ENCODE measurements at regions not wholly inside any gene's neighbourhood (a gene's known extent, or its start where the extent isn't known, plus 50 kb on each side); places are given as distances from the start of the nearest gene placed in this dataset.
"Not testable (repeated sequence)": the region's sequence is repeated elsewhere in the genome, so short reads cannot be mapped to it uniquely, and the experiment has no call there.

- POLR2A ChIA-PET: no interaction called here
- Histone ChIP-seq H3K4me1 (ENCODE audit: control insufficient read depth, insufficient read depth, low read length) (no peaks in the 10 kb centered on the region), H3K27ac (ENCODE audit: extremely low read depth, low read depth, low read length) (no peak overlapping the region), H3K36me3 (ENCODE audit: control insufficient read depth in 2 of 2, insufficient read depth in 1 of 2, low read length in 2 of 2) (no peaks in the 10 kb centered on the region), H3K4me3 (ENCODE audit: low read depth, low read length) (no peak overlapping the region), H3K9me3 (ENCODE audit: control insufficient read depth, insufficient read depth, low read depth, low read length) (no peaks in the 10 kb centered on the region)
- no peak for TF ChIP-seq ZFP37 (tag by site-specific recombination; IDR thresholded peaks at IDR 0.05)
- no peak for TF ChIP-seq ZNF664 (tag by site-specific recombination; IDR thresholded peaks at IDR 0.05)
- TF ChIP-seq HOXC10 (CRISPR knock-in tag; IDR thresholded peaks at IDR 0.05): no peak
- no peak for TF ChIP-seq ZNF704 (tag by site-specific recombination; IDR thresholded peaks at IDR 0.05)
- TF ChIP-seq ZNF248 (tag by site-specific recombination; IDR thresholded peaks at IDR 0.05): no peak
- TF ChIP-seq ZNF510 (tag by site-specific recombination; IDR thresholded peaks at IDR 0.05; ENCODE audit: insufficient replicate concordance): no peak
- TF ChIP-seq SCRT1 (tag by site-specific recombination; IDR thresholded peaks at IDR 0.05; ENCODE audit: borderline replicate concordance): no peak
- TF ChIP-seq ATF2 (tag by site-specific recombination; IDR thresholded peaks at IDR 0.05; ENCODE audit: low read depth): no peak
- TF ChIP-seq MYNN (tag by site-specific recombination; IDR thresholded peaks at IDR 0.05; ENCODE audit: borderline replicate concordance): no peak
- no peak for TF ChIP-seq ZNF785 (tag by site-specific recombination; IDR thresholded peaks at IDR 0.05)
- no peak for TF ChIP-seq ZNF10 (tag by site-specific recombination; IDR thresholded peaks at IDR 0.05)
- no peak for TF ChIP-seq AEBP2 (tag by site-specific recombination; IDR thresholded peaks at IDR 0.05; ENCODE audit: borderline replicate concordance)
- no peak for TF ChIP-seq ZNF837 (tag by site-specific recombination; IDR thresholded peaks at IDR 0.05)
- no peak for TF ChIP-seq ZNF629 (tag by site-specific recombination; IDR thresholded peaks at IDR 0.05)
- no peak for TF ChIP-seq ZNF398 (tag by site-specific recombination; IDR thresholded peaks at IDR 0.05)
- TF ChIP-seq YY1 (tag by site-specific recombination; IDR thresholded peaks at IDR 0.05): no peak
- TF ChIP-seq ZNF530 (tag by site-specific recombination; IDR thresholded peaks at IDR 0.05; ENCODE audit: low read depth): no peak
- TF ChIP-seq ZNF211 (tag by site-specific recombination; IDR thresholded peaks at IDR 0.05; ENCODE audit: low read depth): no peak
- no peak for TF ChIP-seq ZBTB7A (tag by site-specific recombination; IDR thresholded peaks at IDR 0.05; ENCODE audit: low read depth)
- TF ChIP-seq PBX3 (CRISPR knock-in tag; IDR thresholded peaks at IDR 0.05): no peak
- CTCF ChIA-PET: interaction anchor here (0.7 kb wide), 1 partner anchor 146 kb away, joined by 3 read pairs; no protein-coding TSS in a partner anchor
Measured at GRCh38 chr2:220821683-220822082, 750.4 kb downstream of the EPHA4 start.

GRCh38 chr2:220823590-220823989 is 748.5 kb downstream of the EPHA4 start:
- H3K36me3 ChIP-seq (ENCODE audit: control insufficient read depth in 2 of 2, insufficient read depth in 1 of 2, low read length in 2 of 2); H3K27ac ChIP-seq (ENCODE audit: extremely low read depth, low read depth, low read length); H3K4me3 ChIP-seq (ENCODE audit: low read depth, low read length); POLR2A ChIA-PET; H3K4me1 ChIP-seq (ENCODE audit: control insufficient read depth, insufficient read depth, low read length); H3K9me3 ChIP-seq (ENCODE audit: control insufficient read depth, insufficient read depth, low read depth, low read length); CTCF ChIA-PET: not testable (repeated sequence)
